GM18858 (cell line): ENCODE measurements at regions not wholly inside any gene's neighbourhood (a gene's known extent, or its start where the extent isn't known, plus 50 kb on each side); places are given as distances from the start of the nearest gene placed in this dataset.

ENCODE experiments used
- ATAC-seq: cut with Tn5 transposase; IDR thresholded peaks from one replicate; pipeline ENCODE4 v1.9.1; 2021; ENCODE audit not compliant: unreplicated experiment

GRCh38 chr11:127219704-127220103, 219.1 kb upstream of the KIRREL3 start:
- ATAC-seq = no peak

GRCh38 chr11:127218275-127218608, 217.7 kb upstream of the KIRREL3 start:
- no peak for ATAC-seq

- no peak for ATAC-seq
These were observed 217.1 kb upstream of the KIRREL3 start for GRCh38 chr11:127217452-127218274.

- ATAC-seq = no peak
These were observed 205.2 kb upstream of the KIRREL3 start for GRCh38 chr11:127205688-127206217.

- ATAC-seq = no peak
These were observed 202.9 kb upstream of the KIRREL3 start for GRCh38 chr11:127203490-127203889.

- ATAC-seq = no peak
These were observed 201.5 kb upstream of the KIRREL3 start for GRCh38 chr11:127202105-127202504.

- ATAC-seq = no peak
These were observed 198.8 kb upstream of the KIRREL3 start for GRCh38 chr11:127199306-127199801.

GRCh38 chr11:127195501-127196120, 195.0 kb upstream of the KIRREL3 start:
- no peak for ATAC-seq

- no peak for ATAC-seq
These were observed 194.0 kb upstream of the KIRREL3 start for GRCh38 chr11:127194521-127194920.

- no peak for ATAC-seq
These were observed 193.4 kb upstream of the KIRREL3 start for GRCh38 chr11:127193950-127194349.

GRCh38 chr11:127191689-127192088, 191.1 kb upstream of the KIRREL3 start:
- ATAC-seq = no peak

GRCh38 chr11:127191261-127191660, 190.7 kb upstream of the KIRREL3 start:
- ATAC-seq = no peak

- no peak for ATAC-seq
These were observed 182.1 kb upstream of the KIRREL3 start for GRCh38 chr11:127182586-127183203.

GRCh38 chr11:127157225-127157624, 156.7 kb upstream of the KIRREL3 start:
- no peak for ATAC-seq

GRCh38 chr11:127149410-127149809, 148.8 kb upstream of the KIRREL3 start:
- ATAC-seq = no peak

GRCh38 chr11:127143251-127143650, 142.7 kb upstream of the KIRREL3 start:
- ATAC-seq = no peak

- no peak for ATAC-seq
These were observed 138.0 kb upstream of the KIRREL3 start for GRCh38 chr11:127138613-127139012.

GRCh38 chr11:127137771-127138280, 137.3 kb upstream of the KIRREL3 start:
- ATAC-seq = no peak

- ATAC-seq = no peak
These were observed 135.9 kb upstream of the KIRREL3 start for GRCh38 chr11:127136438-127136837.

GRCh38 chr11:127135256-127135655, 134.7 kb upstream of the KIRREL3 start:
- no peak for ATAC-seq

- ATAC-seq = no peak
These were observed 132.5 kb upstream of the KIRREL3 start for GRCh38 chr11:127133061-127133460.

- ATAC-seq = no peak
These were observed 129.8 kb upstream of the KIRREL3 start for GRCh38 chr11:127130321-127130720.
